GM19395 (cell line): ENCODE measurements at regions not wholly inside any gene's neighbourhood (a gene's known extent, or its start where the extent isn't known, plus 50 kb on each side); places are given as distances from the start of the nearest gene placed in this dataset.
"Not testable (repeated sequence)": the region's sequence is repeated elsewhere in the genome, so short reads cannot be mapped to it uniquely, and the experiment has no call there.

Experiments used
- ATAC-seq: cut with Tn5 transposase; IDR thresholded peaks from one replicate; pipeline ENCODE4 v1.9.1; 2021; ENCODE audit warnings: mild to moderate bottlenecking, moderate library complexity; ENCODE audit not compliant: unreplicated experiment

- no peak for ATAC-seq
These were observed 229.7 kb upstream of the ASCC3 start for GRCh38 chr6:101110814-101111213.

GRCh38 chr6:101113468-101114260 is 232.5 kb upstream of the ASCC3 start:
- no peak for ATAC-seq

- ATAC-seq, result peak; percentile 59
These were observed 233.6 kb upstream of the ASCC3 start for GRCh38 chr6:101114703-101115102.

- no peak for ATAC-seq
These were observed 235.2 kb upstream of the ASCC3 start for GRCh38 chr6:101116337-101116736.

- no peak for ATAC-seq
These were observed 236.4 kb upstream of the ASCC3 start for GRCh38 chr6:101117393-101118135.

GRCh38 chr6:101118136-101118396 is 236.9 kb upstream of the ASCC3 start:
- no peak for ATAC-seq

- no peak for ATAC-seq
These were observed 239.6 kb upstream of the ASCC3 start for GRCh38 chr6:101120747-101121146.

- ATAC-seq, result no peak
These were observed 244.3 kb upstream of the ASCC3 start for GRCh38 chr6:101125380-101125971.

GRCh38 chr6:101126501-101126900 is 245.4 kb upstream of the ASCC3 start:
- ATAC-seq, result no peak

- no peak for ATAC-seq
These were observed 248.7 kb upstream of the ASCC3 start for GRCh38 chr6:101129851-101130250.

GRCh38 chr6:101146389-101146788 is 247.1 kb upstream of the GRIK2 start:
- no peak for ATAC-seq

- ATAC-seq, result no peak
These were observed 243.3 kb upstream of the GRIK2 start for GRCh38 chr6:101150226-101150625.

GRCh38 chr6:101157638-101158037 is 235.9 kb upstream of the GRIK2 start:
- ATAC-seq, result not testable (repeated sequence)

- no peak for ATAC-seq
These were observed 229.9 kb upstream of the GRIK2 start for GRCh38 chr6:101163611-101164010.

GRCh38 chr6:101167638-101168037 is 225.9 kb upstream of the GRIK2 start:
- no peak for ATAC-seq

GRCh38 chr6:101171049-101171448 is 222.5 kb upstream of the GRIK2 start:
- not testable (repeated sequence) for ATAC-seq

- no peak for ATAC-seq
These were observed 214.8 kb upstream of the GRIK2 start for GRCh38 chr6:101178748-101179147.

- ATAC-seq, result no peak
These were observed 212.5 kb upstream of the GRIK2 start for GRCh38 chr6:101181006-101181405.

- ATAC-seq, result not testable (repeated sequence)
These were observed 205.2 kb upstream of the GRIK2 start for GRCh38 chr6:101188285-101188798.

GRCh38 chr6:101195588-101195987 is 197.9 kb upstream of the GRIK2 start:
- ATAC-seq, result no peak

- no peak for ATAC-seq
These were observed 194.1 kb upstream of the GRIK2 start for GRCh38 chr6:101199441-101199840.

- ATAC-seq, result no peak
These were observed 190.6 kb upstream of the GRIK2 start for GRCh38 chr6:101202867-101203374.
